Progenitor cell of endocrine pancreas (in vitro differentiated cells): ENCODE measurements at regions not wholly inside any gene's neighbourhood (a gene's known extent, or its start where the extent isn't known, plus 50 kb on each side); places are given as distances from the start of the nearest gene placed in this dataset.

Experiments used
- DNase-seq: peaks from one replicate; pipeline ENCODE4 v3.0.0; 2021; ENCODE audit warnings: low spot score; ENCODE audit not compliant: unreplicated experiment
- H3K27ac Mint-ChIP-seq: 2 replicates; pipeline ENCODE4 v1.8.0; 2021; ENCODE audit warnings: mild to moderate bottlenecking, moderate library complexity, mixed read lengths
- H3K27me3 Mint-ChIP-seq: 2 replicates; pipeline ENCODE4 v1.8.0; 2021; ENCODE audit warnings: mixed read lengths
- H3K36me3 Mint-ChIP-seq: 2 replicates; pipeline ENCODE4 v1.8.0; 2022; ENCODE audit warnings: mixed read lengths; ENCODE audit not compliant: insufficient read depth
- H3K4me1 Mint-ChIP-seq: 2 replicates; pipeline ENCODE4 v1.8.0; 2021; ENCODE audit warnings: low read depth, mixed read lengths
- H3K4me3 Mint-ChIP-seq: 2 replicates; pipeline ENCODE4 v1.8.0; 2021; ENCODE audit warnings: low read depth, mild to moderate bottlenecking, moderate library complexity, mixed read lengths
- H3K9me3 Mint-ChIP-seq: 2 replicates; pipeline ENCODE4 v1.8.0; 2021; ENCODE audit warnings: low read depth, mixed read lengths
- TF ChIP-seq, protein P1 (sequence below): fragments of 200-600 bp; sonication (generic); IDR thresholded peaks from one replicate; pipeline ENCODE4 v1.5.0; 2021; ENCODE audit warnings: antibody characterized with exemption, mild to moderate bottlenecking; ENCODE audit not compliant: unreplicated experiment

GRCh38 chr20:60888771-60889170, 363.3 kb upstream of the CDH4 start:
- TF ChIP-seq, protein P1, sequence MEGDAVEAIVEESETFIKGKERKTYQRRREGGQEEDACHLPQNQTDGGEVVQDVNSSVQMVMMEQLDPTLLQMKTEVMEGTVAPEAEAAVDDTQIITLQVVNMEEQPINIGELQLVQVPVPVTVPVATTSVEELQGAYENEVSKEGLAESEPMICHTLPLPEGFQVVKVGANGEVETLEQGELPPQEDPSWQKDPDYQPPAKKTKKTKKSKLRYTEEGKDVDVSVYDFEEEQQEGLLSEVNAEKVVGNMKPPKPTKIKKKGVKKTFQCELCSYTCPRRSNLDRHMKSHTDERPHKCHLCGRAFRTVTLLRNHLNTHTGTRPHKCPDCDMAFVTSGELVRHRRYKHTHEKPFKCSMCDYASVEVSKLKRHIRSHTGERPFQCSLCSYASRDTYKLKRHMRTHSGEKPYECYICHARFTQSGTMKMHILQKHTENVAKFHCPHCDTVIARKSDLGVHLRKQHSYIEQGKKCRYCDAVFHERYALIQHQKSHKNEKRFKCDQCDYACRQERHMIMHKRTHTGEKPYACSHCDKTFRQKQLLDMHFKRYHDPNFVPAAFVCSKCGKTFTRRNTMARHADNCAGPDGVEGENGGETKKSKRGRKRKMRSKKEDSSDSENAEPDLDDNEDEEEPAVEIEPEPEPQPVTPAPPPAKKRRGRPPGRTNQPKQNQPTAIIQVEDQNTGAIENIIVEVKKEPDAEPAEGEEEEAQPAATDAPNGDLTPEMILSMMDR = no peak
- Mint-ChIP-seq H3K36me3 (no peaks in the 10 kb centered on the region), H3K27ac (no peak overlapping the region), H3K4me1 (no peaks in the 10 kb centered on the region), H3K27me3 (peaks cover 18% of the 10 kb centered on the region), H3K4me3 (no peak overlapping the region), H3K9me3 (no peaks in the 10 kb centered on the region)
- DNase-seq = no peak

- Mint-ChIP-seq H3K27ac (no peak overlapping the region), H3K9me3 (no peaks in the 10 kb centered on the region), H3K4me3 (no peak overlapping the region), H3K27me3 (peaks cover 18% of the 10 kb centered on the region), H3K36me3 (no peaks in the 10 kb centered on the region), H3K4me1 (no peaks in the 10 kb centered on the region)
- TF ChIP-seq, protein P1 = no peak
- no peak for DNase-seq
These were observed 359.8 kb upstream of the CDH4 start for GRCh38 chr20:60892095-60892813.

DNA sequence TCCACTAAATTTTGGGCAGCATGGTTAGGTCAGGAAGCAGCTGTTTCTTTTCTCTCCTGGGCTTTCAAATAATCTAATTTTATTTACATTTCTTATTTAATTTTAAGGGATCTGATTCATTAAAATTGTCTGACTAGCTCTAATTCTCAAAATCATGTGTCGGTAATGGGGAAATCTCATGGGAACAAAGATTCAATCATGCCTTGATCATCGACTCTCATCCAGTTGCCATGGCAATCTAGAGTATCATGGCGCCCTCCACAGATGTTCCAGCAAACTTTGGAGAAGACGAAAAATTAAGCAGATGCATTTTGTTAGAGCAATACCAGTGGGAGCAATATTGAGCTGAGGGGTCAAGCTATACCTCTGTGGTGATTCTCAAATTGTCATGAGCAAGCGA, 358.0 kb upstream of the CDH4 start:
- Mint-ChIP-seq H3K4me1 (no peaks in the 10 kb centered on the region), H3K27me3 (peaks cover 11% of the 10 kb centered on the region), H3K4me3 (no peak overlapping the region), H3K9me3 (no peaks in the 10 kb centered on the region), H3K27ac (no peak overlapping the region), H3K36me3 (no peaks in the 10 kb centered on the region)
- no peak for DNase-seq
- TF ChIP-seq, protein P1 = no peak

GRCh38 chr20:60895363-60896079, 356.5 kb upstream of the CDH4 start:
- TF ChIP-seq, protein P1 = no peak
- Mint-ChIP-seq H3K9me3 (no peaks in the 10 kb centered on the region), H3K27ac (no peak overlapping the region), H3K27me3 (peaks cover 8% of the 10 kb centered on the region), H3K4me1 (no peaks in the 10 kb centered on the region), H3K4me3 (no peak overlapping the region), H3K36me3 (no peaks in the 10 kb centered on the region)
- DNase-seq = no peak

GRCh38 chr20:60897976-60898375, 354.1 kb upstream of the CDH4 start:
- H3K9me3 Mint-ChIP-seq = peaks cover 6% of the 10 kb centered on the region
- no peaks in the 10 kb centered on the region for H3K36me3 Mint-ChIP-seq
- TF ChIP-seq, protein P1 = no peak
- no peak overlapping the region for H3K27ac Mint-ChIP-seq
- H3K27me3 Mint-ChIP-seq = peaks cover 12% of the 10 kb centered on the region
- H3K4me1 Mint-ChIP-seq = no peaks in the 10 kb centered on the region
- DNase-seq = no peak
- H3K4me3 Mint-ChIP-seq = no peak overlapping the region
